Coronary artery (tissue), 2 donors: ENCODE measurements at regions not wholly inside any gene's neighbourhood (a gene's known extent, or its start where the extent isn't known, plus 50 kb on each side); places are given as distances from the start of the nearest gene placed in this dataset.

ENCODE experiments used
- DNase-seq: peaks from one replicate; pipeline ENCODE4 v3.0.0-alpha.2; 2017; ENCODE audit warnings: low spot score
- H3K27ac ChIP-seq, 2 donors: fragments of 200-600 bp; sonication (generic); one replicate each; pipeline ENCODE4 v1.5.1; 2016 to 2019
- H3K4me3 ChIP-seq: fragments of 200-600 bp; sonication (generic); 2 replicates; pipeline ENCODE4 v1.5.1; 2016; ENCODE audit warnings: mild to moderate bottlenecking, moderate library complexity
- TF ChIP-seq, protein P1 (sequence below): fragments of 200-600 bp; sonication (generic); IDR thresholded peaks from one replicate; pipeline ENCODE4 v1.5.1; 2019; ENCODE audit warnings: antibody characterized with exemption

DNA sequence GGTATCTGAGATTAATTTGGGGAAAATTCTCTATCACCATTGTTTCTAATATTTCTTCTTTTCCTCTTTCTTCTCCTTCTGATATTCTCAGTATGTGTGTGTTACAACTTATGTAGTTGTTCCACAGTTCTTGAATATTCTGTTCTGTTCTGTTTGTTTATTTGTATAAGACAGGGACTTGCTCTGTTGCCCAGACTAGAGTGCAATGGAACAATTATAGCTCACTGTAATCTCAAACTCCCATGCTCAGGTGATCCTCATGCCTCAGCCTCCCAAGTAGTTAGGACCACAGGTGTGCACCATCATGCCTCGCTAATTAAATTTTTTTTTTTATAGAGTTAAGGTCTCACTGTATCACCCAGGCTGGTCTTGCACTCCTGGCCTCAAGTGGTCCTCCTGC, 145.8 kb upstream of the TUT7 start:
- DNase-seq, result no peak
- TF ChIP-seq, protein P1, sequence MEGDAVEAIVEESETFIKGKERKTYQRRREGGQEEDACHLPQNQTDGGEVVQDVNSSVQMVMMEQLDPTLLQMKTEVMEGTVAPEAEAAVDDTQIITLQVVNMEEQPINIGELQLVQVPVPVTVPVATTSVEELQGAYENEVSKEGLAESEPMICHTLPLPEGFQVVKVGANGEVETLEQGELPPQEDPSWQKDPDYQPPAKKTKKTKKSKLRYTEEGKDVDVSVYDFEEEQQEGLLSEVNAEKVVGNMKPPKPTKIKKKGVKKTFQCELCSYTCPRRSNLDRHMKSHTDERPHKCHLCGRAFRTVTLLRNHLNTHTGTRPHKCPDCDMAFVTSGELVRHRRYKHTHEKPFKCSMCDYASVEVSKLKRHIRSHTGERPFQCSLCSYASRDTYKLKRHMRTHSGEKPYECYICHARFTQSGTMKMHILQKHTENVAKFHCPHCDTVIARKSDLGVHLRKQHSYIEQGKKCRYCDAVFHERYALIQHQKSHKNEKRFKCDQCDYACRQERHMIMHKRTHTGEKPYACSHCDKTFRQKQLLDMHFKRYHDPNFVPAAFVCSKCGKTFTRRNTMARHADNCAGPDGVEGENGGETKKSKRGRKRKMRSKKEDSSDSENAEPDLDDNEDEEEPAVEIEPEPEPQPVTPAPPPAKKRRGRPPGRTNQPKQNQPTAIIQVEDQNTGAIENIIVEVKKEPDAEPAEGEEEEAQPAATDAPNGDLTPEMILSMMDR, result no peak

DNA sequence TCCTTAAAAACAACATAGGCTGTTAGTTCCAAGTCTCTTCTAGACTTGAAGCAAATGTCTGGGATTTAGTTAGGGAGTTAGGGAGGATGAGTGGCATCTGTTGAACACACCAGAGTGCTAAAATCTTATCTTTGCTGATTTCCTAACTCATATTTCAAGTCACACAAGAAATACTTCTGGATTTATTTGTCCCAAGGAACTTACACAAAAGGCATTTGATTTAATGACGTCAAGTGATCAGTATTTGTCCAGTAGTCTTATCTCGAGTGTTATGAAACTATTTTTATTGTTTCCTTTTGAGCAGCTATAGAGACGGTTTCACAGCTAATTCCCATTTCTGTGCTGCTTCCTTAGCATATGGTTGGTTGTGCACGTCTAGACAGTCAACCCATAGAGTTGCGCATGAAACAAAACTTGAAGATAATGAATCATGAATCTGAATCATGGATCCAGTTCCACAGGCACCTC, 140.5 kb upstream of the TUT7 start:
- no peak overlapping the region for H3K4me3 ChIP-seq
- no peak overlapping the region for H3K27ac ChIP-seq
- no peak for DNase-seq
- TF ChIP-seq, protein P1, result no peak

More for the DNA sequence above, 145.8 kb upstream of the TUT7 start:
- H3K27ac ChIP-seq, result no peak overlapping the region
- H3K4me3 ChIP-seq, result no peak overlapping the region

DNA sequence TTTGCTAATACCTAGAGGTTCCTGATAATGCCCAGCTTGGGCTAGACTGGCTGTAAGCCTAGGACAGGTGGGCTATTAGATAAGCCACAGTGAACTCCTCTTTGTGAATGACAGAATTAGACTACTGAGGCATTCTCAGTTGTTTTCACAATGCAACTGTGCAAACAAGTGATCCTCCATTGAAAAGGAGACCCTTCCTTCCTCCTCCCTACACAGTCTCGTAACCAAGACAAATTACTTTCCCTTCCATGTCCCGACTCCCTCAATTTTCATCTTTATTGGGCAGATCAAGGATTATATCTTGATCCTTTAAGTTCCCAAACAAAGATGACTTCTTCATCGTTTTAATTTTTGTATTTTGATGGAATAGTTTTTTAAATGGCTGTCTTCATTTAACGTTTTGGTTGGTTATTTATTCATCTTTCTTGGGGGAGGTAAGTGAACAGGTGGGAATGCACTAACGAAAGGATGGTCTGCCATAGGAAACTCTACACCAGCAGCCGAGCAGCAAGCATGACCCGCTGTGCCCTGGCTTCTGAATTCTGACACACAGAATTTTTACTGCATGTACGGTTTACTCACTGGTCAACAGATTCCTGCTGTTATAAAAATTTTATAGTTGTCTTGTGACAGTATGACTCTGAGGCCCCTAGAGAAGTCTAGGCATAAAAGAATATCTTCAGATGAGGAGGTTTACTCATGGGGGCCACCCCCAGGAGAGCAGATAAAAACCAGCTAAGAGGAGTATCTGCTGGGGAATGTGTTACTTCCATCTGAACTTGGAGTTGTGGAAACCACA, 137.5 kb upstream of the TUT7 start:
- no peak overlapping the region for H3K27ac ChIP-seq
- H3K4me3 ChIP-seq, result no peak overlapping the region
- TF ChIP-seq, protein P1, result no peak
- DNase-seq, result no peak

DNA sequence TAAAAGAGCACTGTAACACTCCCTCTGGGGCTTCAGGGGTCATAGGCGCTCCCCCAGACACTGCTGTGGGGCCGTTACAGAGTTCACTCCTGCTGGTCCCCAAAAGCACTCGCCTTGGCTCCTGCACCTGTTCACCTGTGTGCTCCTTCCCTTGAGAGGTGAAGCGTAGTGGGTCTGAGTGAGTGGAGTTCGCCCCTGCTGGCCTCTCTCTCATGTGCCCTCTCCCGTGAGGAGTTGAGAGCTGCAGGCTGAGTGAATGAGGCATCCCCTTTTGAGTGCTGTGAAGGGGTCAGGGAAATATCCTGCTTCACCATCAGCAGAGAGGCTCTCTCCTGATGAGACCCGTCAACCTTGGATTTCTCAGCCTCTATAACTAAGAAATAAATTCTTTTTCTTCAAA, 134.6 kb upstream of the TUT7 start:
- no peak for DNase-seq
- H3K27ac ChIP-seq, result no peak overlapping the region
- H3K4me3 ChIP-seq, result no peak overlapping the region
- TF ChIP-seq, protein P1, result no peak

DNA sequence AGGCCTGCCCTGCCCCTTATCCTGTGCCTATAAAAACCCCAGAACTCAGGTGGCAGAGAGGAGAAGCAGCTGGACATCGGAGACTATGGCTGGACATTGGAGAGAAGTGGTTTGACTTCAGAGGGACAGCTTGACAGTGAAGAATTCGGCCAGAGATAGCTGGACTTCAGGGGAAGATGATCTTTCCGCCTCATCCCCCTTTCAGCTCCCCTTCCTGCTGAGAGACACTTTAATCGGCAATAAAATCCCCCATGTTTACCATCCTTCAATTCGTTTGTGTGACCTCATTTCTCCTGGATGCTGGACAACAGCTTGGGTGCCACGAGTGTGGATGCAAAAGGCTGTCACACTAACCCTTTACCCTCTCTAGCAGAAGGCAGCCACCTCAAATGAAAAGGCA, 134.1 kb upstream of the TUT7 start:
- TF ChIP-seq, protein P1, result no peak
- no peak overlapping the region for H3K4me3 ChIP-seq
- DNase-seq, result no peak
- H3K27ac ChIP-seq, result no peak overlapping the region

DNA sequence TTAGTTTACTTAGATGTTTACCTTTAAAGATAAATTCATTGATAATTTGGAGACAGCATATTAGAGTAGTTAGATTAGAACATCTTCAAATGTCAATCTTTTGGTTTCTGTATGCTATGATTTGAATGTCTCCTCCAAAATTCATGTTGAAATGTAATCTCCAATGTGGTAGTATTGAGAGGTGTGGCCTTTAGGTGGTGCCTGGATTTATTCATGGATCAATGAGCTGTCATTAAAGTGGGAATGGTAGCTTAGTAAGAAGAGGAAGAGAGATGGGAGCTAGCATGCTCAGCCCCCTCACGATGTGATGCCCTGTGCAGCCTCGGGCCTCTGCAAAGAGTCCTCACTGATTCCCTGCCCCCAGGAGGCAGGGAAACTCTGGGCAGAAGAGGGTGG, 133.6 kb upstream of the TUT7 start:
- Histone ChIP-seq H3K27ac (no peak overlapping the region), H3K4me3 (no peak overlapping the region)
- TF ChIP-seq, protein P1, result no peak
- no peak for DNase-seq
